ENCODE measurements at regions not wholly inside any gene's neighbourhood (a gene's known extent, or its start where the extent isn't known, plus 50 kb on each side); places are given as distances from the start of the nearest gene placed in this dataset.

GRCh38 chr6:48613231-48613949 lies 502.4 kb upstream of the PTCHD4 start:
- no peak for TF ChIP-seq POLR2A (IDR thresholded peaks at IDR 0.05)
- no peak for TF ChIP-seq CTCF (IDR thresholded peaks at IDR 0.05)
- TF ChIP-seq POLR2AphosphoS5 (IDR thresholded peaks at IDR 0.05) = no peak
